HG02981 (cell line): ENCODE measurements at regions not wholly inside any gene's neighbourhood (a gene's known extent, or its start where the extent isn't known, plus 50 kb on each side); places are given as distances from the start of the nearest gene placed in this dataset.

ENCODE experiments used
- ATAC-seq: cut with Tn5 transposase; IDR thresholded peaks from one replicate; pipeline ENCODE4 v1.9.1; 2021; ENCODE audit warnings: mild to moderate bottlenecking, moderate library complexity; ENCODE audit not compliant: unreplicated experiment

DNA sequence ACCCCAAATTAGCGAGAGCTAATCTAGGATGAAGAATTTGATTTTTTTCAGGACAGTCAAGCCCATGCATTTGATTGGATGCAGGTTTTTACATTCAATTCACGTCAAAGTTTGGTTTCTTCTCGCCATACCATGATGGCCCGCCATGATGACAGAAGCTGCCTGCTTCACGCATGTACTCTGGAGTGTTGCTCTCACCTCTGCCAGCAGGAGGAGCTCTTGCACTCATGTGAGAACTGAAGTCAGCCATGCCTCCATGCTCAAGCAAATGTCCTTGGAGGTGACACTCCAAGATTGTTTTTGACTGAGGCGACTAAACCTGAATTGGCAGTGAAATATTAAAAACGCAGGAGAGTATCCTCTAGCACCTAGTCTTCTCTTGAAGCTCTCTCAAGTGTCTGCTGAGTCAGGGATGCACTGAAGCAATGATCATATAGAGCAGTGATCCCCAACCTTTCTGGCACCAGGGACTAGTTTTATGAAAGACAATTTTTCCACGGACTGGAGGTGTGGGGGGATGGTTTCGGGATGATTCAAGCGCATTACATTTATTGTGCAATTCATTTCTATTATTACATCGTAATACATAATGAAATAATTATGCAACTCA is 120.9 kb downstream of the SAMMSON start:
- peak; percentile 98 for ATAC-seq

DNA sequence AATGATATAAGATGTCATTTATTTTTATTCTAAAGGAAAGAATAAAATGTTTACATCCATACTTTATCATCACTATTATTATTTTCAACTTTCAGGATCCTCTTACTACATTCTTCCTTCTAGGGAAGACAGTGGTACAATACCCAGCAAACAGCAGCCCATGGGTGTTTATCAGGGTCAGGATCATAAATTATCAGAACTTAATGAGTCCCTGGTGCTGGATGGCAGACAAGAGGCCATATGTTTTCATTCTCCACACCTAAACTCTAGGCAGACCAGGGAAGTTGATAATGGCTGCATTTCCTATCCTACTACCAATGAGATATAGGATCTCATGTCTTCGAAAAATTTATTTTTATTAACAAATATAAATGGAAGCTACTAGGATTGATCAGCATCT is 127.7 kb downstream of the SAMMSON start:
- ATAC-seq: no peak

DNA sequence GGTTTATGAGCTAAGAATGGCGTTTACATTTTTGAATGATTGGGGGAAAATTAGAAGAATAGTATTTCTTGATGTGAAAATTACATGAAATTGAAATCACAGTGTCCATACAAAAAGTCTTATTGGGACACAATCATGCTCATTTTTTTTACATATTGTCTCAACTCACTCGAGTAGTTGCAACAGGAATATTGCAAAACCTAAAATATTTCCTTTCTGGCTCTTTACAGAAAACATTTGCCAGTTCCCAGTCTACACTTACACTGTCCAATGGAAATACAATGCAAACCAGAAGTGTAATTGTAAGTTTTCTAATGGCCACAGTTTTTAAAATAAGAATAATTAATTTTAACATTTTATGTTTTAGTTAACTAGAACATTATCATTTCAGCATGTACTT is 137.8 kb downstream of the SAMMSON start:
- ATAC-seq: no peak

DNA sequence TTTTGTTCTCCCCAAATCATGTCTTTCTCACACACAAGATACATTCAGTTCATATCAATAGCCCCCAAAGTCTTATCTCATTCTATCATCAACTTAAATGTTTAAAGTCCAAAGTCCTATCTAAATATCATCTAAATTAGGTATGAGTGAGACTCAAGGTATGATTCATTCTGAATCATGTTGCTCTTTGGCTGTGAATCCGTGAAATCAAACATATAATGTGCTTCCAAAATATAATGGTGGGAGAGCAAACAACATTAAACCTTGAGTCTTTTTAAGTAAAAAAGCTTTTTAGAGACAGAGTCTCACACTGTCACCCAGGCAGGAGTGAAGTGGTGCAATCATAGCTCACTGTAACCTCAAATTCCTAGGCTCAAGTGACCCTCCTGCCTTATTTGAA is 139.1 kb downstream of the SAMMSON start:
- ATAC-seq: no peak
